ENCODE measurements at regions not wholly inside any gene's neighbourhood (a gene's known extent, or its start where the extent isn't known, plus 50 kb on each side); places are given as distances from the start of the nearest gene placed in this dataset.

GRCh38 chr14:61196792-61197191 is 84.3 kb downstream of the TMEM30B start:
- peak; percentile 15 for TF ChIP-seq CTCF (IDR thresholded peaks at IDR 0.05; ENCODE audit: poor library complexity)
- TF ChIP-seq EZH2 (IDR thresholded peaks at IDR 0.05; ENCODE audit: borderline replicate concordance) = no peak
- TF ChIP-seq EZH2phosphoT487 (IDR thresholded peaks at IDR 0.05; ENCODE audit: low read depth, severe bottlenecking, unreplicated experiment) = no peak

All from hepatocyte (in vitro differentiated cells).